Stimulated activated CD4-positive, alpha-beta T cell treated with anti-CD3 and anti-CD28 coated beads, TNF-alpha, amount 100 ng/mL, for 48 hours (primary cell): ENCODE measurements at regions not wholly inside any gene's neighbourhood (a gene's known extent, or its start where the extent isn't known, plus 50 kb on each side); places are given as distances from the start of the nearest gene placed in this dataset.
"Not testable (repeated sequence)": the region's sequence is repeated elsewhere in the genome, so short reads cannot be mapped to it uniquely, and the experiment has no call there.

ENCODE experiments used
- DNase-seq, 3 donors: peaks; one replicate each; pipeline ENCODE4 v3.0.0-alpha.2; 2020; ENCODE audit warnings: low read depth in 3 of 3

DNA sequence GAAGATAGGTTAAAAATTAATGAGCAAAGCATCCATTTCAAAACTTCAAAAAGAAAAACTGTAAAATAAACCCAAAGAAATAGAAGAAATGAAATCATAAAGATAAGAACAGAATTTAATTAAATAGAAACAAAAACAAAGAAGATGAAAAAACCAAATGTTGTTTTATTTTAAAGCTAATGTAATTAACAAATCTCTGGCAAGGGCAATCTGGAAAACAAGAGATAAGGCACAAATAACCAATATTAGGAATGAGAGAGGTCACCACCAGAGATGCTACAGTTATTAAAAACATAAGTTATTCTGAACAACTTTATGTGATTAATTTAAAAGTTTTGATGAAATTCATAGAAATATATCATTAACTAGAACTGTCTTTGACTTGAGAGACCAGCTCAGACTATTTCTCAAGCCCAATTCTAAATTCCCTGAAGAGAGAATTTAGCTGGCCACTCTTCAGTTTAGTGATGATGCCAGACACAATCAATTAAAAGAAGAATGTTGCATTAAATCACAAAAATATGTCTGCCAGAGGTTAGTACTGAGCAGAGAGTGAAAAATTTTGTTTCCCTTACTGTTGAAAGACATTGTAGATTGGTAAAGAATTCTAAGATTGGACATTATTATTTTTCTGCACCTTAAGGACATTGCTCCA, 227.4 kb upstream of the VLDLR start:
- DNase-seq, result not testable (repeated sequence)

DNA sequence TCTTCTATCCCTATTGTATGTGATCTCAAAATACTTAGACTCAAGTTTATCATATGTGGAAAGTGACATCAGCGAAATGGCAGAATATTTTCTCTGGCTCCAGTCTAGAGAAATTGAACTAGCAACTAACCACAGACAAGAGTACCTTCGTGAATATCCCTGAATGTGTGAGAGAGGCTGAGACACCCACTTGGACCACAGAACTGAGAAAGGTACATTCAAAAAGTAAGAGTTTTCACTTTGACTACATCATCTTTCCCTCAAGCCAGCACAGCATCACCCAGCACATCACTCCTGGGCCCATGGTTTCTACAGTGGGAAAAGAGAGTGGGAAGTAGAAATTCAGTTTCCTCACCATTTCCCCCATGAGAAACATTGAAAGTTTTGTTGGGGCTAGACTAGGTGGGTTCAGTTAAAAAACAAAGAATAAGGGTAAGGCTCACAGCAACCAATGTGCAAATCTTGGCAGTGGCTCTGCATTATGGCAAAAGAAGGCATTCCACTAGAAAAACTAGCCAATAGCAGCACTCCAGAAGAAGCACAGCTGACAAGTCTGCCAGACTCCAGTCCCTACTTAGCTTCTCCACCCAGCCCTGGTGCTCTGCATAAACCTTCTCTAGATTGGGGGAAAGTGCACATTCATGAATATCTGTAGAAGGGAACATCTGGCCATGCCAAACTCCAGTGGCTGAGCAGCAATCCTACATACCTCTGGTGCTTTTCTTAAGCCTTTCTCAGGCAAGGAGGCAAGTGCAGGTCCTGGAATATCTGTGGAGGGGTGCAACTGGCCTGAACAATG, 225.6 kb upstream of the VLDLR start:
- no peak for DNase-seq

DNA sequence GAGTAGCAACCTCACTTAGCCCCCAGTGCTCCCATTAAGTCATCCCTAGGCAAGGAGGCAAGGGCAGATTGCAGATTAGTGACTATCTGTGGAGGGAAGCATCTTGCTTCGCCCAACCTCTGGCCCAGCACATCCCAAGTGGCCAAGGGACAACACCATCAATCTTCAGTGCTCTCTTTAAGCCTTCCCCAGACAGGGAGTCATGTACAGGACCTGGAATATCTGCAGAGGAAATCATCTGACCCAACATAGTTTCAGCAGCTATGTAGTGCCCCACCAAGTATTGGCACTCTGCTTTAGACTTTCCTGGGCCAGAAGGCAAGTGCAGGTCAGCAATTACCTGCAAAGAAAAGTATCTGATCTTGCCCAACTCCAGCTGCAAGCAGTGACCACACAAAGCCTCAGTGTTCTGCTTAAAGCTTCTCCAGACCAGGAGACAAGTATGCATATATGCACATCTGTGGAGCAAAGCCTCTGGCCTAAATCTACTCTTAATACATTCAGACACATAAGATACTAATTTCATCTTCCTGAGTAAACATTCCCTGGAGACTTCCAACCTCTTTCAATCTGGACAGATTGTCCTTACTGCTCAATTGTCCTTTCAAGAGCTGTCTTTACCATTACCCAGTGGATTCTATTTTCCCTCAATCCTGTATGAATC, 224.8 kb upstream of the VLDLR start:
- no peak for DNase-seq

DNA sequence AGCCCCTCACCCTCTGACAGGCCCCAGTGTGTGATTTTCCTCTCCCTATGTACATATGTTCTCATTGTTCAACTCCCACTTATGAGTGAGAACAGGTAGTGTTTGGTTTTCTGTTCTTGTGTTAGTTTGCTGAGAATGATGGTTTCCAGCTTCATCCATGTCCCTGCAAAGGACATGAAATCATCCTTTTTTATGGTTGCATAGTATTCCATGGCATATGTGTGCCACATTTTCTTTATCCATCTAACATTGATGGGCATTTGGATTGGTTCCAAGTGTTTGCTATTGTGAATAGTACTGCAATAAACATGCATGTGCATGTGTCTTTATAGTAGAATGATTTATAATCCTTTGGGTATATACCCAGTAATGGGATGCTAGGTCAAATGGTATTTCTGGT, 223.7 kb upstream of the VLDLR start:
- not testable (repeated sequence) for DNase-seq

DNA sequence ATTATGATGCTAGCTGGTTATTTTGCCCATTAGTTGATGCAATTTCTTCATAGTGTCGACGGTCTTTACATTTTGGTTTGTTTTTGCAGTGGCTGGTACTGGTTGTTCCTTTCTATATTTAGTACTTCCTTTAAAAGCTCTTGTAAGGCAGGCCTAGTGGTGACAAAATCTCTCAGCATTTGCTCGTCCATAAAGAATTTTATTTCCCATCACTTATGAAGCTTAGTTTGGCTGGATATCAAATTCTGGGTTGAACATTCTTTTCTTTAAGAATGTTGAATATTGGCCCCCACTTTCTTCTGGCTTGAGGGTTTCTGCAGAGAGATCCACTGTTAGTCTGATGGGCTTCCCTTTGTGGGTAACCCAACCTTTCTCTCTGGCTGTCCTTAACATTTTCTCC, 219.8 kb upstream of the VLDLR start:
- DNase-seq, result not testable (repeated sequence)

DNA sequence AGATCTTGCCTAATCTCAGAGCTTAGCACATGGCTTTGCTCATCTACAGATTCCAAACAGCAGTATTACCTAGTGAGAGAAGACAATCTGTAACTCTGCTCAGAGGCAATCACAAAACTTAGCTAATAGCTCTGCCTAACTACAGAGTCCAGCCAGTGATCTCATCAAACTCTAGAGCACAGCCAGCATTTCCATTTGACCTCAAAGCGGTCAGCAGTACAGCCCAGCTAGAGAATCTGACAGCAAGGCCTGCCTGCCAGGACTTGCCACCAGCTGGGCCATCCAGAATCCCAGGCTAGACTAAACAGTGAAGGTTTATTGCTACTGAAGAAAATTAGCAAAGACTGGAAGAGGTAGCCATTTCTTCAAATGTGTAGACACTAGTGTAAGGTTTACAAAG, 217.9 kb upstream of the VLDLR start:
- DNase-seq, result no peak

DNA sequence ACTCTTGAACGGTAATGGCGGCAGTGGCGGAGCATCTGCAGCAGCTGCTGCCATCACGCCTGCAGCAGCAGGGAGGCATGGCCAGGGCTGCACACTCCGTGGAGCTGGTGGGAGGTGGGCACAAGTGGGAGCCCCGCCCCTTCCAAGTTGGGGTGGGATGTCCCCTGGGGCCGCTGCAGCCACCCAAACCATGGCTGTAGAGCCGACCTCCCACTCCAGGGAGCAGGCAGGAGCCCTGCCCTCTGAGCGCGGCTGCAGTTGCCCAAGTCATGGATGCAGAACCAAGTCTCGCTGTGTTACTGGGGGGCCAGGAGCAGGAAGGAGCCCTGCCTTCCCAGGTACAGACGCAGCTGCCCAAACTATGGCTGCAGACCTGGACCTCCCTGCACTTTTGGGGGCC, 215.3 kb upstream of the VLDLR start:
- no peak for DNase-seq

DNA sequence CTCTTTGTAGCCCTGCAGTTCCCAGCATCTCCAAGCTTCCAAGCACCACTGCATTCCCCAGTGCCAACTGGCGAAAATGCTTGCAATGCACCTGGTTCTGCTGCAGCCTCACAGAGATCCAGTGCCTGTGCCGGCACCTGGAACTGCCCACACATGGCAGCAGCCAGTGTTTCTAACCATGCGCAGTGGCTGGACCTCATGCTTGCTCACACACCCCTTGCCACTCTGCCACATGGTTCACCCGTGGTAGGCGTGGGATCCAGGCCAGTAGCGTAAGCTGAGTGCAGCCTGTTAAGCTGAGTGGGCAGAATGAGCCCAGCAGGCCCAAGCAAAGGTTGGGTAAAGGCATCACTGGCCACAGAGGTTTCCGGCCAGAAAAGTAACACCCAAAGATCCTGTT, 214.1 kb upstream of the VLDLR start:
- no peak for DNase-seq

DNA sequence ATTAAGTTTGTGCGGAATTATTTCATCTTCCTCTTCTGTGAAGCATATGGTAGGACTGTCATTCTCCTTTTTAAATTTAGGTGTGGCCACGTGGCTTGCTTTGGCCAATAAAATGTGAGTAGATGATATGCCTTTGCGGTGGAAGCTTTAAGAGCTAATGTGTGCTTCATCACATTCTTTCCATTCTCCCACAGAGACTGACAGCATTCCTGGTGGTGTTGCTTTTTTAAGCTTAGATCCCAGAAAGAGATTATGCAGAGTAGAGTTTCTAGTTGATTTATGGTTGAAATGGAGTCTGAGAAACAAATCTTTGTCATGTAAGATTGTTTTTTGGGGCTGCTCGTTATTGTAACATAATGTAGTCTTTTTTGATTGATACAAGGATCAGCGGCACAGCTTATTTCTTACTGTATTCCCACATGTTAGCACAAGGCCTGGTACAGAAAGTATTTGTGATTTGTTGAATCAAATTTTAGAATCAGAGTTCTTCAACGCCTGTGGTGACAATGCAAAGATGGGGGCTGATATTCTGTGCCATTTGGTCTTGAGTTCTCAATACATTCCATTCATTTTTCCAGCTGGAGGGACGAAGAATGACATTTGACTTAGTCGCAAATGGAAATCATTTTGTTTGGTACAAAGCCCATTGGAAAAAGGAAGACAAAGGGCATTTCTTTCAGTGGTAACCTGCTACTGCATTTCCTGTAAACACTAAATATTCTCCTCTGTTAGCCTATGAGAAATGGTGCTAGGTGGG, 209.9 kb upstream of the VLDLR start:
- no peak for DNase-seq

DNA sequence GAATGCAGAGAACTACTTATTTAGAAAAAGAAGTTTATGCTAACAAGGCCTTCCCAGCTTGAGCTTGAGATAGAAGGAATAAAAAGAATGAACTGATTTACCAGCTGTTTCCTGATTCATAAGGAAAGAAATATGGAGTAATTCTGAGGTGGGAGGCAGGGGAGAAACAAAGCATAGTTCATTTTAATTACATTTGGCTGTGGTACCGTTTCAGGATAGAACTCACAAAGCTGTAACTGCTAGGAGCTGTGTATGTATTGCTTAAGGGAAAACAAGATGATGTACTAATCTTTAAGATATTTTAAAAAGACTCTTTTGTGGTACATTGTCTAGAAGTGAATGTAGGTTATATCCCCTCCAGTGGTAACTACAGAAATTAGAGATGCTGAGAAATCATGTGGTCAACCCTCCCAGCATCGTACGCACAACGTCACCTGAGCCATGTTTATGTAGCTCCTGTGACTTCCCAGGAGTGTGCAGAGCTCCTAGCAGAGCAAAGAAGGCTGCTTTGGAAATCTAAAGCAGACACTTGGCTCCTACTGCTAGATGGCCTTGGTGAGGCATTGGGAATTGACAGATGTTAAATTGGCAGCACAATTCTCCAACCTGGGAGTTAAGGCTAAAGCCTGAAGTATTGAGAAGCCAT, 208.3 kb upstream of the VLDLR start:
- no peak for DNase-seq

DNA sequence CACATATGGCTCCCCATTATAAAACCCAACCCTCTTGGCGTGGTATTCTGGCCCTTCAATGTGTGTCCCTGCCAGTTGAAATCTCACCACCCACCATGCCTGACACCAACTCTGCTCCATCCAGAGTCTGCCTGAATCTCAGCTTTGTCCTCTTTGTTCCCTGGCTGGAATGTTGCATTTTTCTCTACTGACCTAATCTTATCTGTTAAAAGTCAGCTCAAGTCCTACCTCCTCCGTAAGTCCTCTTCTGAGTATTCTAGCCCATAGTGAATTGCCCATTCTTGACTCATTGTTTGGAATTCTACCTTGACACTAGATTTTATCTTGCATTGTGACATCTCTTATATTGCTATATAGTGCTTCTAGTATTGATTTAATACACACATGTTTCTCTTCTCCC, 207.1 kb upstream of the VLDLR start:
- no peak for DNase-seq

DNA sequence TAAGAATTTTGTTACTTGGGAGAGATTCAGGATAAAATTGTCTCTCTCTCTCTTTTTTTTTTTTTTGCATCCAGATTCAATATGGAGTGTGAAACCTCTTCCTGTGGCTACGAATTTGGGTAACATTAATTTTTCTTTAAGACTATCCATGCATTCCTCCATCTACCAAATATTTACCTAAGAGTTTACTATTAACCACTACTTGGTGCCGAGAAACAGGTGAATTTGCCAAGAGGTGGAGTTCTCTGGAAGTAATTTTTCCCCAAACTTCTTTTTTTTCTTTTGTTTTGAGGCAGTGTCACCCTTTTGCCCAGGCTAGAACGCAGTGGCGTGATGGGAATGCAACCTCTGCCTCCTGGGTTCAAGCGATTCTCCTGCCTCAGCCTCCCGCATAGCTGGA, 206.3 kb upstream of the VLDLR start:
- no peak for DNase-seq

DNA sequence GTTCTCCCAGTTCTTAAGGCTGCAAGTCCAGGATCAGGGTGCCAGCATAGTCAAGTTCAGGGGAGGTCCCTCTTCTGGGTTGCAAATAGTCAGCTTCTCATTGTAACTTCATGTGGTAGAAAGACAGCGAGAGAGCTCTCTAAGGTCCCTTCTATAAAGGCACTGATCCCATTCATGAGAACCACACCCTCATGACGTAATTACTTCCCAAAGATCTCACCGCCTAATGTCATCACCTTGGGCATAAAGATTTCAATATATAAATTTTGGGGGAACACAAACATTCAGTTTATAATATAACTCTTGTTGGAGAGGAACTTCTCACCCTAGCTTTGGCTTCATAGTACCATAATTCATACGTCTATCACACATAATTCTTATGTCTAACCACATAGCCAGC, 203.9 kb upstream of the VLDLR start:
- no peak for DNase-seq

DNA sequence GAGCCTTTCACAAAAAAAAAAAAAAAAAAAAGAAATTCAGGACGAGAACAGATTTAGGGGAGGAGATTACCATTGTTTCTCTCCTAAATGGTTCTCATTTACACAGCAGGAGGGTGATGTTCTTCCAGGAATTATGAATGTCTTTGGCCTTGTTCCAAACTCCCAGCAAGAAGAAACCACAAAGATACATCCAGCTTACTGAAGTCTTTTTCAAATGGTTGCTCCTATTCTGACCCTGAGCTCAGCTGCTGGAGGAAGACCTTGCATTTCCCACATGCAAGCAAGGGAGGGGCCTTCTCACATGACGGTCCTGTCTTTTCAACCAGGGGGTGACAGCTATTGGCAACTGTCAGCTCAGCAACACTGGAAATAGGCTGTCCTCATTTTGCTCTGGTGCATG, 203.0 kb upstream of the VLDLR start:
- DNase-seq, result no peak

DNA sequence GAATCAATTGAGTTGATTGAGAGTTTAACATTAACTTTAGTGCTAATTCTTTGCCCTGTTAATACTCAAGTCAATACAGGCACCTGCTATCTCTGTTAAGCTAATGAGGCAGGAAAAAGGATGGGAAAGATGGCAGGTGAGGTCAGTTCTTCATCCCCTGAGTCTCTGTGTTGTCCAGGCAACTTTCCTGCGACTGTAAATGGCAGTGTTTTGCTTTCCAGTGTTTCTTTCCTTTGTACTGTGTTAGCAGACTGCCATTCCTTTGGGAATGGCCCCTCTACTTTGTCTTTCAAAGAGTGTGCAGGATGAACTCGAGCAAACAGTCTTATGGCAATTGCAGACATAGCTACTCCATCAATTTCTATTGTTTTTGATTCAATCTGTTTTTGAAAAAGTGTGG, 202.2 kb upstream of the VLDLR start:
- no peak for DNase-seq

DNA sequence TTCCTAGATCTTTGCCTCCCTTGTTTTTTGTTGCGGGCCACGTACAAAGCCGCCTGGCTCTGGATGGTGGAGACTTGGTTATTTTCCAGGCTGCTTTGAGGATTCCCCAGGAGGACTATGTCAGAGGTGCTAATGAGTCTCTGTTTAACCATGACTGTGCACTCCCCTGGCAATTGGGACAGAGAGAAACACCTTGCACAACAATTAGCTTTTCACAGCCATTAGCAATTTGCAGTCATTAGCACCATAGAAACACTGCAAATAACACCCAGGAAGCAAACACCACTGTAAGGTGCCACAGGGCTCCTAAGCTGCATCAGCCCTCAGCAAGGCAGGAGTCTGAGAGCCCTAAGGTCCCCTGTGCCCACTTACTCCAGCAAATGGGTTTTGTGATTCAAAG, 201.0 kb upstream of the VLDLR start:
- DNase-seq, result no peak

DNA sequence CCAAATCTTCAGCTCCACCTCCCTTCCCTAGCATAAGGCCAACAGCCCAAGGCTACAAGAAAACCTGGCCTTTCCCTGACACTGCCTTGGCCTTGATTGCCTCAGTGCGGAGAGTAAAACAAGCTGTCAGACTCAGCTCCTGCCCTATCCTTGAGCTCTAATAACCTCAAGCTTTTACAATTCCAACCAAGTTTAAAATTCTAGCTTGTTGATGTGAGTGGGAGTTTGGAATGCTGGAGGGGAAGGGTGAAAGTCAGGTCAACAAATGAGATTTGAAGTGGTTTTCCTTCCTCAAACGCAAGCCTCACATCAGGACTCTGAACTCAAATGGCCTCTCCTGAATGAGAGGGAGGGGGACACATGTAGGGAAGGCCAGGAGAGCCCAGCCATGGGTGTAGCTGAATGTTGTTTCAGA, 197.0 kb upstream of the VLDLR start:
- DNase-seq, result no peak

DNA sequence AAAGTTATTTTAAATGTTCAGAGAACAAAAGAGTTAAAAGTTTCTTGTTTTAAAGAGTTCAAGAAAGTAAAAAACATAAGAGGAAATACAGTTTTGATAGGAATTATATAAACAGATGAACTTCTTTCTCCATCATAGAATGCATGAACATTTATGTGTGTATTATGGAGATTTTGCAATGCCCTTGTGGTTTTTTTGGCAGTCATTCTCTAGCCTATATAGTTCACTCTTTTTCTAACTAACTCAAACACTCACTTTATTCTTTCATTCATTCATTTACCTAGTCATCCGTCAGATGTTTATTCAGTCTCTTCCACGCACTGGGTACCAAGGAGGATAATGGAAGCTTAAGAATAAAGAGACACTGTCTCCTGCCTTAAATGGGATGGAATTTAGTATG, 195.9 kb upstream of the VLDLR start:
- no peak for DNase-seq

DNA sequence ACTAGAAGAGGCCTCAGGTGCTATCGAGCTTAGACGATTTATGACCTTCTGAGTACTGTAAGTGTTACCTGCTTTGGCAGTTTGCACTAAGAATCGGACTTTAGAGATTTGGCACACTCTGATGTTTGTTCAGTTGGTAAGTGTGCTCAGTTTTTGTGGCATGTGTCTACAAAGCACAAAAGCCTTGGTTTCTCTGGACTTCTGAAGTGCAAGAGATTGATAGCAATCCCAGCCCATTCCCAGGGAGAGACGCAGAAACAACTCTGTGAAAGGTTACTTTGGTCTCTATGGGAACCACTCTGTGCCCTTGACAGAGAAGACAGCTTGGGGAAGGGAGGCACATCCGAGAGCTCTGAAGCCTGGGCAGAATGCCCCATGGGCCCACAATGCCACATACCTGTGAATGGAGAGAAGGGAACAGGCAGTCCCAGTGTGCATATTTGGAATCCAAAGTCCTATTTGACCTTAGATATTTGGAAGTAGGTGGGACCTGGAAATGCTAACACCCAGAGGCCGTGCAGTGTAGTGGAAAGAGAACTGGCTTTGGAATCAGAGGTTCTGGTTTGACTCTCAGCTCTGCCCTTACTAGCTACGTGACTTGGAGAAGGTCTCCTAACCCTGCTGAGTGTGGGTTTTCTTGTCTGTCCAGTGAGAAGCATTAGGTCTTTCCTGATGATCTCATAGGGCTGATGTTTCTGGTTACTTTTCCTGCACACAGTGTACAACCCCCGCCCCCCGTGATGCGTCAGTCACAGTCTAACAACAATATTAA, 194.3 kb upstream of the VLDLR start:
- no peak for DNase-seq

DNA sequence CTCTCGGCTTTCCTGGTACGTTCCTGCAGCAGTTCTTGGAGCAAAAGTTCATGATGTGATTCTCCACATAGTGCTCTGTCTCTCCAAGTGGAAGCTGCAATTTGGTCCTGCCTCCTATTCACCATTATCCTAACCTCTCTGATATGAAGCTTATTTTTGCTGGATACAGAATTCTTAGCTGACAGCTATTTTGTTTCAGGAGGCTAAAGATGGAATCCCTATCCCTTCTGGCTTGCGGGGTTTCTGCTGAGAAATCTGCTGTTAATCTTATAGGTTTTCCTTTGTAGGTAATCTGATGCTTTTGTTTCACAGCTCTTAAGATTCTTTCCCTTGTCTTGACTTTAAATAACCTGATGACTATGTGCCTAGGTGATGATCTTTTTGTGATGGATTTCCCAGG, 181.6 kb upstream of the VLDLR start:
- DNase-seq, result no peak

DNA sequence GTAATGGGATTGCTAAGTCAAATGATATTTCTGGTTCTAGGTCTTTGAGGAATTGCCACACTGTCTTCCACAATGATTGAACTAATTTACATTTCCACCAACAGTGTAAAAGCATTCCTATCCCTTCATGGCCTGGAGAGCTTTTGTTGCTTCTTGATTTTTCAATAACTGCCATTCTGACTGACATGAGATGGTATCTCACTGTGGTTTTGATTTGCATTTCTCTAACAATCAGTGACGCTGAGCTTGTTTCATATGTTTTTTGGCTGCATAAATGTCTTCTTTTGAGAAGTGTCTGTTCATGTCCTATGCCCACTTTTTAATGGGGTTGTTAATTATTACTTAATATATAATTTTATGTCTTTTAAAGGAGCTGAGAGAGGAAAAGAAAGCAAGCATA, 177.7 kb upstream of the VLDLR start:
- DNase-seq, result not testable (repeated sequence)
